ENCODE measurements at regions not wholly inside any gene's neighbourhood (a gene's known extent, or its start where the extent isn't known, plus 50 kb on each side); places are given as distances from the start of the nearest gene placed in this dataset.

GRCh38 chr13:71261256-71261655 lies 605.7 kb downstream of the DACH1 start:
- TF ChIP-seq CTCF (optimal IDR thresholded peaks at IDR 0.05 in 1 of 3, IDR thresholded peaks at IDR 0.05 in 1 of 3, conservative IDR thresholded peaks at IDR 0.05 in 1 of 3; ENCODE audit: extremely low read depth in 1 of 3, insufficient read depth in 2 of 3, low read length in 3 of 3): no peak
- no peak for TF ChIP-seq EZH2 (IDR thresholded peaks at IDR 0.05; ENCODE audit: low read length)
